Chondrocyte (in vitro differentiated cells): ENCODE measurements at regions not wholly inside any gene's neighbourhood (a gene's known extent, or its start where the extent isn't known, plus 50 kb on each side); places are given as distances from the start of the nearest gene placed in this dataset.

Source experiments
- DNase-seq: peaks from one replicate; pipeline ENCODE4 v3.0.0; 2021; ENCODE audit warnings: mixed read lengths, low spot score
- H3K27ac Mint-ChIP-seq: one replicate; pipeline ENCODE4 v1.8.0; 2021; ENCODE audit warnings: mild to moderate bottlenecking, moderate library complexity, mixed read lengths; ENCODE audit not compliant: unreplicated experiment
- H3K27me3 Mint-ChIP-seq: 2 replicates; pipeline ENCODE4 v1.8.0; 2021; ENCODE audit warnings: low read depth, mixed read lengths
- H3K36me3 Mint-ChIP-seq: 2 replicates; pipeline ENCODE4 v1.8.0; 2021; ENCODE audit warnings: low read depth, mixed read lengths
- H3K4me1 Mint-ChIP-seq: 2 replicates; pipeline ENCODE4 v1.8.0; 2021; ENCODE audit warnings: low read depth, mild to moderate bottlenecking, mixed read lengths
- H3K4me3 Mint-ChIP-seq: one replicate; pipeline ENCODE4 v1.8.0; 2021; ENCODE audit warnings: mild to moderate bottlenecking, moderate library complexity, mixed read lengths; ENCODE audit not compliant: unreplicated experiment
- H3K9me3 Mint-ChIP-seq: 2 replicates; pipeline ENCODE4 v1.8.0; 2021; ENCODE audit warnings: low read depth, mixed read lengths
- CTCF ChIP-seq: fragments of 200-600 bp; sonication (generic); IDR thresholded peaks from 2 replicates; pipeline ENCODE4 v1.5.0; 2021; ENCODE audit warnings: antibody characterized with exemption, mild to moderate bottlenecking, moderate library complexity

DNA sequence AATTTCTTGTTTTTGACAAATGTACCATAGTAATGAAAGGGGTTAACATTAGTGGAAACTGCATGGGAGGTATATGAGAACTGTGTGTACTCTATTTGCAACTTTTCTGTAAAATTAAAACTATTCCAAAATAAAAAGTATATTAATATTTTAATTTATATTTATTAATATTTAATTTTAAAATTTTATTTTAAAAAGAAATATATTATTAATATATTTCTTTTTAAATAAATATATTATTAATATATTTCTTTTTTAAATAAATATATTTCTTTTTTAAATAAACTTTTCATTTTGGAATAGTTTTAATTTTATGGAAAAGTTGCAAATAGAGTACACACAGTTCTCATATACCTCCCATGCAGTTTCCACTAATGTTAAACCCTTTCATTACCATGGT lies 101.1 kb upstream of the SLC7A1 start:
- Mint-ChIP-seq H3K9me3 (peaks cover 3% of the 10 kb centered on the region), H3K4me3 (no peak overlapping the region), H3K4me1 (no peaks in the 10 kb centered on the region), H3K27me3 (no peaks in the 10 kb centered on the region), H3K36me3 (no peaks in the 10 kb centered on the region), H3K27ac (no peak overlapping the region)
- DNase-seq = no peak
- no peak for TF ChIP-seq CTCF

DNA sequence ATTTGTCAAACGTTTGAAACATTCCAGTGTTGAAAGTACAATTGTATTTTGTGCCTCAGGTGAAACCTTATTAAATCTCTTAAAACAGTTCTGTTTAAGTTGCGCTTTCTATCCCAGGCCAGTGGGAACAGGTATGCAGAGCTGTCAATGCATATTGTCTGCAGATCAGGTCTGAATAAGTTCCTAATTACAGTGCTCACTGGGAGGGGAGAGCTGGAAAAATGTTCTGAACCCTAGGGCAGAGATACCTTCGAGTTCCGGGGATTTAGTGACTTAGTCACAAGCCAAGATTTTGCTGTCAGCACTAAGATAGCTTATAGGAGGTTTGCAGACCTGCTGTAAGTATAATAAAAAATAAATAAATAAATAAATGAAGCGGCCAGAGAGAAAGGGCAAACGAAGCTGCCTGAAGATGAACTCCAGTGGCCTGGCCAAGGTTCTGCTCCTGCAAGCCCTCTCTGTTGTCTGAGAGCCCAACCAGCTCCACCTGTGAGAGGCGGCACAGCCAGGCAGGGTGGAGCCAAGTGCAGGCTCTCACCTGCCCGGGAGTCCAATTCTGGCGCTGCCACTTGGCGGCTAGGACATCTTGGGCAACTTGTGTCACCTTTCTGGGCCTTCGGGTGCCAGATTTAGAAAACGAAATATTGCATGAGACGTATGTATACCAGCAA lies 97.9 kb upstream of the SLC7A1 start:
- no peaks in the 10 kb centered on the region for H3K36me3 Mint-ChIP-seq
- no peak overlapping the region for H3K4me3 Mint-ChIP-seq
- peaks cover 11% of the 10 kb centered on the region for H3K4me1 Mint-ChIP-seq
- no peak overlapping the region for H3K27ac Mint-ChIP-seq
- DNase-seq = no peak
- H3K27me3 Mint-ChIP-seq = no peaks in the 10 kb centered on the region
- peaks cover 3% of the 10 kb centered on the region for H3K9me3 Mint-ChIP-seq
- TF ChIP-seq CTCF = no peak

- H3K4me1 Mint-ChIP-seq = peaks cover 31% of the 10 kb centered on the region
- no peaks in the 10 kb centered on the region for H3K27me3 Mint-ChIP-seq
- no peak overlapping the region for H3K27ac Mint-ChIP-seq
- TF ChIP-seq CTCF = no peak
- H3K4me3 Mint-ChIP-seq = no peak overlapping the region
- H3K9me3 Mint-ChIP-seq = no peaks in the 10 kb centered on the region
- H3K36me3 Mint-ChIP-seq = no peaks in the 10 kb centered on the region
- no peak for DNase-seq
These were observed 94.1 kb upstream of the SLC7A1 start for GRCh38 chr13:29689548-29689947.

- H3K36me3 Mint-ChIP-seq = no peaks in the 10 kb centered on the region
- H3K4me1 Mint-ChIP-seq = peaks cover 38% of the 10 kb centered on the region
- TF ChIP-seq CTCF = no peak
- H3K9me3 Mint-ChIP-seq = no peaks in the 10 kb centered on the region
- no peaks in the 10 kb centered on the region for H3K27me3 Mint-ChIP-seq
- DNase-seq = no peak
- H3K27ac Mint-ChIP-seq = no peak overlapping the region
- no peak overlapping the region for H3K4me3 Mint-ChIP-seq
These were observed 92.7 kb upstream of the SLC7A1 start for GRCh38 chr13:29688193-29688592.

DNA sequence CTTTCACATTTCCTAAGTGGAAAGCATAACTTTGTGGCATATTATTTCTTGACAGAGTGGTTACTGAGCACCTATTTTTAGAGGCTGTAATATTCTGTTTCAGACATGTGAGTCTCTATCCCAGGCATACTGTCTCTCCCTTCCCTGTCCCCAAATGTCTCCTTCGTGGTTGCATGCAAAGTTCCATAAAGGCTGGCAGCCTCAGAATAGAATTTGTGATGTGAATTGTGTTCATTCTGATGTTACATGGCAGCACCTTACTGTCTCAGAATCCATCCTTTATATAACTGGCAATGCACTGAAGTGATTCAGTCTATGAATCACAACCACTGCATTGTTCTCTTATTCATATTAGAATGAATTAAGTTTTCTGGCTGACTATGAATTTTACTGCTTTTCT lies 89.0 kb upstream of the SLC7A1 start:
- peak overlapping the region; percentile 24 for H3K27ac Mint-ChIP-seq
- no peak overlapping the region for H3K4me3 Mint-ChIP-seq
- H3K4me1 Mint-ChIP-seq = peaks cover 40% of the 10 kb centered on the region
- no peaks in the 10 kb centered on the region for H3K27me3 Mint-ChIP-seq
- TF ChIP-seq CTCF = no peak
- no peaks in the 10 kb centered on the region for H3K36me3 Mint-ChIP-seq
- H3K9me3 Mint-ChIP-seq = no peaks in the 10 kb centered on the region
- no peak for DNase-seq
